ENCODE measurements at regions not wholly inside any gene's neighbourhood (a gene's known extent, or its start where the extent isn't known, plus 50 kb on each side); places are given as distances from the start of the nearest gene placed in this dataset.

DNA sequence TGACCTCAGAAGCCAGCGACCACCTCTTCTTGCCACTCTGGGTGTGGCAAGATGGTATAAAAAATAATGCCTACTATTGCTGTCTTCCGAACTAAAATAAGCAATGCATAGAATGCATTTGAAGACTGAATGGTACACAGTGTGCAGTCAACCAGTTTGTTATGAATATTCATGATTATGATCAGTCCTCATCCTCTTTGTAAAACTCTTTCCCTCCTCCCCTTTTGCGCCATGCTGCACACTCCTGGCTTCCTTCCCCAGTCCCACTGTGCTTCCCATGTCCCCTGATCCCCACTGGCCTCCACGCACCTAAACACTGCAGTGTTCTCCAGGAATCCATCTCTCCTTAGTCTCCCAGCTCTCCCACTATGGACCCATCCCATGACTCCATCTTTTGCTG lies 348.0 kb downstream of the SOX9 start:
- TF ChIP-seq, protein P1, sequence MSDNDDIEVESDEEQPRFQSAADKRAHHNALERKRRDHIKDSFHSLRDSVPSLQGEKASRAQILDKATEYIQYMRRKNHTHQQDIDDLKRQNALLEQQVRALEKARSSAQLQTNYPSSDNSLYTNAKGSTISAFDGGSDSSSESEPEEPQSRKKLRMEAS (IDR thresholded peaks at IDR 0.05), result no peak
- TF ChIP-seq NR2F2 (IDR thresholded peaks at IDR 0.05) (no peak), FOXA2 (IDR thresholded peaks at IDR 0.05) (no peak), GABPA (IDR thresholded peaks at IDR 0.05 in 1 of 2, conservative IDR thresholded peaks at IDR 0.05 in 1 of 2) (no peak), EGR1 (IDR thresholded peaks at IDR 0.05; ENCODE audit: low read depth in 2 of 2) (no peak), HNF4A (conservative IDR thresholded peaks at IDR 0.05) (no peak), FOXA1 (IDR thresholded peaks at IDR 0.05) (no peak), TAF1 (conservative IDR thresholded peaks at IDR 0.05) (no peak), RAD21 (IDR thresholded peaks at IDR 0.05) (no peak), HNF4G (IDR thresholded peaks at IDR 0.05) (no peak), RXRA (IDR thresholded peaks at IDR 0.05) (no peak), JUND (IDR thresholded peaks at IDR 0.05) (no peak), YY1 (IDR thresholded peaks at IDR 0.05) (no peak), SP1 (IDR thresholded peaks at IDR 0.05) (no peak)
- TF ChIP-seq, protein P2, sequence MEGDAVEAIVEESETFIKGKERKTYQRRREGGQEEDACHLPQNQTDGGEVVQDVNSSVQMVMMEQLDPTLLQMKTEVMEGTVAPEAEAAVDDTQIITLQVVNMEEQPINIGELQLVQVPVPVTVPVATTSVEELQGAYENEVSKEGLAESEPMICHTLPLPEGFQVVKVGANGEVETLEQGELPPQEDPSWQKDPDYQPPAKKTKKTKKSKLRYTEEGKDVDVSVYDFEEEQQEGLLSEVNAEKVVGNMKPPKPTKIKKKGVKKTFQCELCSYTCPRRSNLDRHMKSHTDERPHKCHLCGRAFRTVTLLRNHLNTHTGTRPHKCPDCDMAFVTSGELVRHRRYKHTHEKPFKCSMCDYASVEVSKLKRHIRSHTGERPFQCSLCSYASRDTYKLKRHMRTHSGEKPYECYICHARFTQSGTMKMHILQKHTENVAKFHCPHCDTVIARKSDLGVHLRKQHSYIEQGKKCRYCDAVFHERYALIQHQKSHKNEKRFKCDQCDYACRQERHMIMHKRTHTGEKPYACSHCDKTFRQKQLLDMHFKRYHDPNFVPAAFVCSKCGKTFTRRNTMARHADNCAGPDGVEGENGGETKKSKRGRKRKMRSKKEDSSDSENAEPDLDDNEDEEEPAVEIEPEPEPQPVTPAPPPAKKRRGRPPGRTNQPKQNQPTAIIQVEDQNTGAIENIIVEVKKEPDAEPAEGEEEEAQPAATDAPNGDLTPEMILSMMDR (IDR thresholded peaks at IDR 0.05; ENCODE audit: low read depth, low read length, missing input control), result no peak
- TF ChIP-seq, protein P3, sequence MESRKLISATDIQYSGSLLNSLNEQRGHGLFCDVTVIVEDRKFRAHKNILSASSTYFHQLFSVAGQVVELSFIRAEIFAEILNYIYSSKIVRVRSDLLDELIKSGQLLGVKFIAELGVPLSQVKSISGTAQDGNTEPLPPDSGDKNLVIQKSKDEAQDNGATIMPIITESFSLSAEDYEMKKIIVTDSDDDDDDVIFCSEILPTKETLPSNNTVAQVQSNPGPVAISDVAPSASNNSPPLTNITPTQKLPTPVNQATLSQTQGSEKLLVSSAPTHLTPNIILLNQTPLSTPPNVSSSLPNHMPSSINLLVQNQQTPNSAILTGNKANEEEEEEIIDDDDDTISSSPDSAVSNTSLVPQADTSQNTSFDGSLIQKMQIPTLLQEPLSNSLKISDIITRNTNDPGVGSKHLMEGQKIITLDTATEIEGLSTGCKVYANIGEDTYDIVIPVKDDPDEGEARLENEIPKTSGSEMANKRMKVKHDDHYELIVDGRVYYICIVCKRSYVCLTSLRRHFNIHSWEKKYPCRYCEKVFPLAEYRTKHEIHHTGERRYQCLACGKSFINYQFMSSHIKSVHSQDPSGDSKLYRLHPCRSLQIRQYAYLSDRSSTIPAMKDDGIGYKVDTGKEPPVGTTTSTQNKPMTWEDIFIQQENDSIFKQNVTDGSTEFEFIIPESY (IDR thresholded peaks at IDR 0.05), result no peak
- TF ChIP-seq, protein P4, sequence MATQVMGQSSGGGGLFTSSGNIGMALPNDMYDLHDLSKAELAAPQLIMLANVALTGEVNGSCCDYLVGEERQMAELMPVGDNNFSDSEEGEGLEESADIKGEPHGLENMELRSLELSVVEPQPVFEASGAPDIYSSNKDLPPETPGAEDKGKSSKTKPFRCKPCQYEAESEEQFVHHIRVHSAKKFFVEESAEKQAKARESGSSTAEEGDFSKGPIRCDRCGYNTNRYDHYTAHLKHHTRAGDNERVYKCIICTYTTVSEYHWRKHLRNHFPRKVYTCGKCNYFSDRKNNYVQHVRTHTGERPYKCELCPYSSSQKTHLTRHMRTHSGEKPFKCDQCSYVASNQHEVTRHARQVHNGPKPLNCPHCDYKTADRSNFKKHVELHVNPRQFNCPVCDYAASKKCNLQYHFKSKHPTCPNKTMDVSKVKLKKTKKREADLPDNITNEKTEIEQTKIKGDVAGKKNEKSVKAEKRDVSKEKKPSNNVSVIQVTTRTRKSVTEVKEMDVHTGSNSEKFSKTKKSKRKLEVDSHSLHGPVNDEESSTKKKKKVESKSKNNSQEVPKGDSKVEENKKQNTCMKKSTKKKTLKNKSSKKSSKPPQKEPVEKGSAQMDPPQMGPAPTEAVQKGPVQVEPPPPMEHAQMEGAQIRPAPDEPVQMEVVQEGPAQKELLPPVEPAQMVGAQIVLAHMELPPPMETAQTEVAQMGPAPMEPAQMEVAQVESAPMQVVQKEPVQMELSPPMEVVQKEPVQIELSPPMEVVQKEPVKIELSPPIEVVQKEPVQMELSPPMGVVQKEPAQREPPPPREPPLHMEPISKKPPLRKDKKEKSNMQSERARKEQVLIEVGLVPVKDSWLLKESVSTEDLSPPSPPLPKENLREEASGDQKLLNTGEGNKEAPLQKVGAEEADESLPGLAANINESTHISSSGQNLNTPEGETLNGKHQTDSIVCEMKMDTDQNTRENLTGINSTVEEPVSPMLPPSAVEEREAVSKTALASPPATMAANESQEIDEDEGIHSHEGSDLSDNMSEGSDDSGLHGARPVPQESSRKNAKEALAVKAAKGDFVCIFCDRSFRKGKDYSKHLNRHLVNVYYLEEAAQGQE (IDR thresholded peaks at IDR 0.05), result no peak
- TF ChIP-seq, protein P5, sequence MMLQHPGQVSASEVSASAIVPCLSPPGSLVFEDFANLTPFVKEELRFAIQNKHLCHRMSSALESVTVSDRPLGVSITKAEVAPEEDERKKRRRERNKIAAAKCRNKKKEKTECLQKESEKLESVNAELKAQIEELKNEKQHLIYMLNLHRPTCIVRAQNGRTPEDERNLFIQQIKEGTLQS (IDR thresholded peaks at IDR 0.05), result no peak
- no peak overlapping the region for H3K27ac ChIP-seq (ENCODE audit: low read depth in 1 of 2, low read length in 2 of 2)
- WGBS, result 85% methylated on average over 4 of the region's 4 CpGs

More for the DNA sequence above, 348.0 kb downstream of the SOX9 start:
- peaks cover 0 to 3% (median 1%) of the 10 kb centered on the region in 4 donors for H3K27me3 ChIP-seq (ENCODE audit: control insufficient read depth in 4 of 4, insufficient read depth in 4 of 4, low read length in 3 of 4)
- no peaks in the 10 kb centered on the region for H3K36me3 ChIP-seq (ENCODE audit: control insufficient read depth in 4 of 4, insufficient read depth in 3 of 4, low read depth in 1 of 4, low read length in 3 of 4)
- no peak for DNase-seq (ENCODE audit: low spot score)
- H3K4me1 ChIP-seq (ENCODE audit: control insufficient read depth in 4 of 4, insufficient read depth in 4 of 4, low read length in 3 of 4), result no peaks in the 10 kb centered on the region
- H3K9ac ChIP-seq (ENCODE audit: low read depth in 1 of 2, low read length in 2 of 2), result no peak overlapping the region
- no peaks in the 10 kb centered on the region for H3K9me3 ChIP-seq (ENCODE audit: control insufficient read depth in 4 of 4, low read length in 3 of 4)
- H3K4me3 ChIP-seq (ENCODE audit: low read depth in 1 of 3, low read length in 3 of 3), result no peak overlapping the region

Data from liver (tissue), 8 donors.